AG08396 (cell line): ENCODE measurements at regions not wholly inside any gene's neighbourhood (a gene's known extent, or its start where the extent isn't known, plus 50 kb on each side); places are given as distances from the start of the nearest gene placed in this dataset.
"Not testable (repeated sequence)": the region's sequence is repeated elsewhere in the genome, so short reads cannot be mapped to it uniquely, and the experiment has no call there.

Source experiments
- DNase-seq: peaks from one replicate; pipeline ENCODE4 v3.0.0; 2012; ENCODE audit warnings: low spot score, mixed read lengths

DNA sequence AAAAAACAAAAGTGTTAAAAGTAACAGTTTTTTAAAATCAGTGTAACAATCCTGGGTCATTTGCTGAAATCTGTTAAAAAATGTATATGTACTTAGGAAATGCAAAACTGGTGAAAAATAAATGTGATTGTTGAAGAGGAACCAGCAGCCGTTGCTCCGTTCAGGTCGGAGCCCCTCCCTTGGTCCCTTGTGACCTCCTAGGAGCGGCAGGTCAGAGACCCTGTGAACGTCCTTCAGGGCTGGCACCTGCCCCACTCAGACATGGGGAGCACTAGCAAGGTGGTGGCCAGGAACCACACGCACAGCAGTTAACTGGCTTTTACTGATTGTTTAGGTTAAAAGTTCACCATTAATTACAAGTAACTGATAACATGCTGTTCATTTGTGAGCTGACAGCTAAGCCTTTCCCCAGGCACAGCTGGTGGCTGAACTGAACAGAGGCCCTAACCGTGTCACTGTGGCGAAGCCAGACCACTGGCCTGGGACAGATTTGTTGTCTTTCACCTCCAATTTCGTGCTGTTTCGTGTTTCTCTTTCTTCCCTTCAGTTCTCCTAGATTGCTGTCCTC lies 159.2 kb upstream of the ALKAL2 start:
- no peak for DNase-seq

DNA sequence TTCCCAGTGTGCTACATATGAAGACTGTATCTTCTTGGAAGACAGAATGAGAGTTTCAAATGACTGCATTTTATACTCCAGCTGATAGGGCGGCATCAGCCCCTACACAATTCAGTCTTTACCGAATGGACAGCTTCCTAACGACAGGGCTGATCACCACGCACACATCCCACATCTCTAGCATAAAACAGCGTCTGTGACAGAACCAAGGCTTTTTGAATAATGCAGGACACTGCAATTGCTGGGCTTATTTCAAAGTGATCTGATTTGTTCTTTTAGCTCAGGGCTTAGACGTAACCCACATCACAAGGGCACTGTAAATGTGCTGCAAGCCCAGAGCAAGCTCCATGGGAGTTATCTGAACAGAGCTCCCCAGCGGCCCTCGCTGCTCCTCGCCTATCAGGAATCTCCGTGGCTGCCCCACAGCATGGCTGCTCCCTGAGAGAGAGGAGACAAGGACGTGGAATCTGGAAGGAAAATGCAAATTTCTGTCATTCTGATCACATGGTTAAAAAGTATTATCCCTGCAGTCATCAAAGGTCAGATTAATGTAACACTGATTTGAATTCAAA lies 158.5 kb upstream of the ALKAL2 start:
- DNase-seq, result no peak

DNA sequence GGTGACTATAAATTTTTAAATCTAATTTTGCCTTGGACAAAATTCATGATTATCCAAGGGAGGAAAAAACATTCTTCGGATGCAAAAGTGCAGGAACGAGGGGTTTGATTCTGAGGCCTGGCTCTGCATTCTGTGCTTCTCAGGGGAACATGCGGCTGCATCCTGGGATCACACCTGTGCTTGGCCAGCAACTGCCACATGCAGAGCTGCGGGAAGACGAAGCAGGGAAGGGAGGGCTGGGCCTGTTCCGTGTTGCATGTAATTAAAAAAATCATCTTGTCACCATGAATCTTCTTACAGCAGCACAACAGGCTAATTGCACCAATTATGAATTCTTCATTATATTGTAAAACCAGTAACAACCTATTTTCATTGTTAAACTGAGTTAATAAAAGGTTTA lies 158.0 kb upstream of the ALKAL2 start:
- DNase-seq, result no peak

DNA sequence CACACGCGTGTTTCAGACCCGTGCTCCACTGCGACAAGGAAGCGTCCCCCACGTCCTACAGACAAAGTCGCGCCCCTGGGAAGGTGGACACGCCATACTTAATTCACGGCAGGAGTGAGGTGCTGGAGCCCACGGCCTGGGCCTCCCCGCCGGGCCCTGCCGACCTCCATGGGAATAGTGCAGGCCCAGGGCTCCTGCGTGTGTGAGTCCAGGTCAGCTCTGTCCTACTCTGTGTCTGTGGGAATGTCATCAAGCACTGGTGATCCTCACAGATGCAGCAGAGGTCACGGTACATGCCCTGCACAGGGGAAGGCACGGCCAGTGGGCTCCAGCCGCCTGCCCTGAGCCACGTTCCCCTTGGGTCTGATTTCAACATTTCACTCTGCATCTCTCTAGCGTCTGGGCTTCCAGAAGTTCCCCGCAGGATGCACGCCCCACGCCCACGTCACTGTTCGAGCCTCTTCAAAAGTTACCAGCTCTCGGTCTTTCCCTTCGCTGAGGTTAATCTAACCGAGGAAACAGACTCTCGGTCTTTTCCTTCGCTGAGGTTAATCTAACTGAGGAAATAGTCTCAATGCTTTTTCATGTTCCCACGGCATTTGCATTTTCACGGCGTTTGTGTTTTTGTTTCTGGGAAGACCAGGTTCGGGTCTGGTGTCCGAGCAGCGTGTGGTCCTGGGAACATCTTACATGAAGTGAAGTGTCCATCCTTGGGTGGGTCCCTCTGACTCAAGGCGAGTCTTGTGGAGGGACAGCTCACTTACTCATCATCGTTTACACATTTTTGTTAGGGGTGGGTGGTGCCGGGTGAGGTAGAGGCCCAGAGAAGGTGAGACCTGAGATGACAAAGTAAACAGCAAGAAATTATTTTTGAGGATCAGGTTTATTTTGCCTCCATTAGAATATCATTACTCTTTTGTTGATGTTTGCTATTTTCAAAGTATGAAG lies 157.3 kb upstream of the ALKAL2 start:
- DNase-seq, result no peak

DNA sequence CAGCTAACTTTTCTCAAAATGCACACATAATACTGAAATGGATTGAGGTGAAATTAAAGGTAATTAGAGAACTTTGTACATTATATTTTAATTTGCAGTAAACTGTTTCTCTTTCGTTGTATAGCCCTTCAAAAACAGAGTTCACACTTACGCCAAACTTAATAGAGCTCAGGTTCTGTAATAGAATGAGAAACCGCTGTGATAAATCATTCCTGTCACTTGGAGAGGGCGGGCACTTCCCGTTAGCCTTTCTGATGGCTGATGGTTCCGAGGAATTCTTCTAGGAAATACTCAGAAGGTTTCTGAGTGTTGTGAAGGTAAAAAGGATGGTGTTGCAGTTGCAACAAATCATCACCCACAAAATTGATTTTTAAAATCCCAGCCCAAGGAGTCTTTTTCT lies 155.8 kb upstream of the ALKAL2 start:
- no peak for DNase-seq

DNA sequence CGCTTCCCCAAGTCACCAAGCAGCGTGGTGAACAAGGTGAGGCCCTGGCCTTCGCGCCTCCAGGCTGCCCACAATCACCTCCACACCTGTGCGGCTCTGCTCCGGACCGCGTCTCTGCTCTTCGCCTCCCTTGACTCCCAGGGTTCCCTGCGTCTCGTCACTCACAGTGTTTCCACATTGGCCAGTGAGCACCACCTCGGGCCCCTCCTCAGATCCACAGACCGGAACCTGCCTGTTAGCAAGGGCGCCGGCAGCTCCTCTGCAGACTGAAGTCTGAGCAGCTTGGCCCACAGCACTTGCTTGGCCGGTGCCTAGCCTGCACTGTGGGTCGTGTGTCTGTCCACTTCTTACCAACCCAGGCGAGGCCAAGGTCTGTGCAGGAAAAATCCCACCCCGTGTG lies 155.3 kb upstream of the ALKAL2 start:
- no peak for DNase-seq

DNA sequence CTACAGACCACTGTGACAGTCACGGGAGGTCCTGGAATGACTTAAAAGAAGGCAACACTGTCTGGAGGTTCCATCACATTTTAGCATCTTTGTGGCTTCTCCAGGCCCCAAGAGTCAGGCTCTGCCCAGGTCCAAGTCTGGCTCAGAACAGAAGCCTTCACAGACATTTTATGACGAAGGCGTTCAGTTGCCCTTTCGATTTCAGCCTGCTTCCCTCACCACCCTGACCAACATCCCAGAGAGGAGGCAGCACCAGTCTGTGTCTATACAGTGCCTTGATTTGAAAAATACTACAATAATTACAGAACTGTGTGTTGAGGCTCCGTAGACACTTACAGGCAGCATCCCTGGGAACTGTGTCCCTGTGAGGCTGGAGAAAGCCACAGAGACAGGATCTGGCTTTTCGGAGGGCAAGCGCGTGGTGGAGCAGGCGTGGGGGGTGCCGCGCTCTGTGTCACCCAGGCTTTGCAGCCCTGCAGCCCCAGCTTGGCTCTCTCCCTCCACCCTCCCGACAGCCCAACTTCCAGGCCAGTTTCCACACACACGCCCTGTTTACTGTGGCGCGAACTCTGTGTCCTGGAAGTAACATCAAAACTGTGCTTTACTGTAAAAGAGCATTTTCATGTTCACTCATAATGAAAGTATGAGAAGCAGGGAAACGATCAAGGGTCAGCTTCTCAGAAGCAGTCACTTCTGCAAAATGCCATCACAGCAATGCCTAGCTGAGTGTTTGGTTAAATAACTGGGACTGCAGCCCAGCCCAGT lies 153.5 kb upstream of the ALKAL2 start:
- no peak for DNase-seq

DNA sequence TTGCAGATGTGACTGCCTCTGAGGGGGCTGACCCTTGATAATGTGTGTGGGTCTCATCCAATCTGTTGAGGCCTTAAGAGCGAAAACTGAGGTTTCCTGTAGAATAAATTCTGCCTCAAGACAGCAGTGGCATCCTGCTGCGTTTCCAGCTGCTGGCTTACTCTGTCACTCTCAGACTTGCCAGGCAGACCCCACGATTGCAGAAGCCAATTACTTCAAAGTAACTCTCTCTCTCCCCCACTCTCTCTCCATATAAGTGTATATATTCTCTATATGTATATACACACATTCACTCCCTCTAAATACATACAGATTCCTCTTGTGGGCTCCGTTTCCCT lies 152.5 kb upstream of the ALKAL2 start:
- no peak for DNase-seq

DNA sequence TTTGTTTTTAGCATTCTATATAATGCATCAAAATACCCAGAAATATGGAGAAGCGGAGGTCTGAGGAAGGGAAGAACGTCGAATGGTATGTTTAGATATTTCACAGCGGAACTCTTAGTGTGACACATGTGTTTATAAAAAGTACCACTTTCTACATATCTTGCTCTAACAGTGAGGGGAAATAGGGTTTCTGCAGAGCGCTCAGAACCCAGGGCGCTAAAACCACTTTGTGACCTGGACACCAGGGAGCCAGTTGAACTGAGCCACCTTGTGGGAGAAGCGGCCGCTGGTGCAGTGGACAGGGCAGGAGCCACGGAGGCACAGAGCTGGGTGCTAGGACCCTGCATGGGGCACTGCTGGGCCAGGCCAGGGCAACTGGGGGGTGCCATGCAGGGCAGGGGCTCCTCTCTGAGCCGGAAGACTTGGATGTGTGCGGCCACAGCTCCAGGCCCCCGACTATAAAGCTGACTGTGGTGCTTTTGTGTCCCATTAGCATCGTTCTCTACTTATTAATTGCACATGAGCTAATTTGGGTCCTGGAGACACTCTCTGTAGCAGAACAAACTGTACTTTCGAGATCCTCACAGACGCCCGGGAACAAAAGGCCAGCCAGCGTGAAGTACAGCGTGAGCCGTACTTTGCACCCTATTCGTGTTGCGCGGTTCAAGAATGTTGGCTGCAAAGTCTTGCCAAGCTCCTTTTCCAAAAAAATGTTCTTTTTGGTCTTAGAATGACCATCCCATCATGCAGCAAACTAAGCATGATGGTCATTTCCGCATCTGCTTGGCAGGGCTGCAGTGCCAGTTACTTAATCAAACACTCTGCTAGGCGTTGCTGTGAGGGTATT lies 151.9 kb upstream of the ALKAL2 start:
- no peak for DNase-seq

DNA sequence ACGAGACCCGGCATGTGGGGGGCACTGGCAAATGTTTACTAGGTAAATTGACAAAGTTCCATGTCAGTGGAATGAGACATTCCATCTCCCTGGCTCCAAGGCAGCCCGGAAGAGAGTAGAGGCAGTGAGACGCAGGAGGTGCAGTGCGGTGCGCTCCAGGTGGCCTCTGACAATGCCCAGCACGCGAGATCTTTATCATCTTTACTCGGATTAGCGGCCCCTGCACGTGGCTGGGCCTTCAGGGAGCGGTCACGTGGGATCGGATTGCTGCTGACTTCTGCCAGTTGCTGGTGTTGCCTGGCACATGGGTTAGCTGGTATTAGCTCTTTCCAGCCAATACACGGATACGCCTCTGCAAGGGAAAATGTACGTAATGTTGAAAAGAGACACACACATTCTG lies 151.2 kb upstream of the ALKAL2 start:
- no peak for DNase-seq

DNA sequence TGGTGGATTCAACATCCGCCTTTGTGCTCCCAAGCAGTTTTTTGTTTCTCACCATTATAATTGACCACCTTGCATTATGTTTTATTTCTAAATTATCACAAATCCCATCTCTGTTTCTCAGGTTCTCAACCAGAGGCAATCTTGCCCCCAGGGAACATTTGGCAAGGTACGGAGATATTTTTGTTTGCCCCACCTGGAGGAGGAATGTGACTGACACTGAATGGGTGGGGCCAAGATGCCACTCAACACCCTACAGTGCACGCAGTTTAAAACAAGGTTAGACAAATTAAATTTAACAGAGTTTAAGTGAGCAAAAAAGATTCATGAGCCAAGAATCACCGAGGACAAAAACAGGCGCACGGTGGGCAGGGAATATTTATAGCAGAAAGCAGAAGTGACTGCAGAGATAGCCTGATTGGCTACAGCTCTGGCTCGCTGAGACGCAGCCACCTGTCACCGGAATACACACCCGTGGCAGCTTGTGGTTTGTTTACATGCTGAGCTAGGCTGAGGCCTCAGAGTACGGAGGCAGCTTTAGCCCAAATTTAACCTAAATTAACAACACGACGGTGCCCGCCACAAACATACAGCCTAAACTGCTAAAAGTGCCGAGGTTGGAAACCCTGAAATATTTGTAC lies 150.0 kb upstream of the ALKAL2 start:
- DNase-seq, result no peak

DNA sequence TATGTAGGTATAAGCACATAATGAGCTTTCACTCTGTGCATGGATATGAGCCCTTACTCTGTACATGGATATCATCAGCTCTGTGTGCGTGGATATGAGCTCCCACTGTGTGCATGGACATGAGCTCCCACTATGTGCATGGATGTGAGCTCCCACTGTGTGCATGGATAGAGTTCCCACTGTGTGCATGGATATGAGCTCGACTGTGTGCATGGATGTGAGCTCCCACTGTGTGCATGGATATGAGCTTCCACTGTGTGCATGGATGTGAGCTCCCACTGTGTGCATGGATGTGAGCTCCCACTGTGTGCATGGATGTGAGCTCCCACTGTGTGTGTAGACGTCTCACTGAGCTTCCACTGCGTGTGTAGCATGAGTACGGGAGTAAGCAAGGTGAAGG lies 149.3 kb upstream of the ALKAL2 start:
- no peak for DNase-seq

DNA sequence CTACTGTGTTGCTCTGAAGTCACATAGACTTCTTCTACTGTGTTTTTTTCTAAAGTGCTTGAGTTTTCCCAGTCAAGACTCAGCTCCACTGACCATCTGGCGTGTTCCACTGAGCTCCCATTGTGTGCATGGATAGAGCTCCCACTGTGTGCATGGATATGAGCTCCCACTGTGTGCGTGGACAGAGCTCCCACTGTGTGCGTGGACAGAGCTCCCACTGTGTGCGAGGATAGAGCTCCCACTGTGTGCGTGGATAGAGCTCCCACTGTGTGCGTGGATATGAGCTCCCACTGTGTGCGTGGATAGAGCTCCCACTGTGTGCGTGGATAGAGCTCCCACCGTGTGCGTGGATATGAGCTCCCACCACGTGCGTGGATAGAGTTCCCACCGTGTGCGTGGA lies 148.3 kb upstream of the ALKAL2 start:
- DNase-seq, result no peak

DNA sequence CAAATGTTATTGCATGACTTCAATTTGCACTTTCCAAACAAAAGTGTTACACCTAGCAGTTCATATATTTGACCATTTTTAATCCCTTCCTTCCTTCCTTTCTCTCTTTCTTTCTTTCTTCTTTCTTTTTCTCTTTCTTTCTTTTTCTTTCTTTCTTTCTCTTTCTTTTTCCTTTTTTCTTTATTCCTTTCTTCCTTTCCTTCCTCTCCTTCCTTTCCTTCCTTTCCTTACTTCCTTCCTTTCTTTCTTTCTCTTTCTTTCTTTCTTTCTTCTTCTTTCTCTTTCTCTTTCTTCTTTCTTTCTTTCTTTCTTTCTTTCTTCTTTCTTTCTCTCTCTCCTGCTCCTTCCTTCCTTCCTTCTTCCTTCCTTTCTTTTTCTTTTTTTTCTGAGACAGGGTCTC lies 146.7 kb upstream of the ALKAL2 start:
- no peak for DNase-seq

DNA sequence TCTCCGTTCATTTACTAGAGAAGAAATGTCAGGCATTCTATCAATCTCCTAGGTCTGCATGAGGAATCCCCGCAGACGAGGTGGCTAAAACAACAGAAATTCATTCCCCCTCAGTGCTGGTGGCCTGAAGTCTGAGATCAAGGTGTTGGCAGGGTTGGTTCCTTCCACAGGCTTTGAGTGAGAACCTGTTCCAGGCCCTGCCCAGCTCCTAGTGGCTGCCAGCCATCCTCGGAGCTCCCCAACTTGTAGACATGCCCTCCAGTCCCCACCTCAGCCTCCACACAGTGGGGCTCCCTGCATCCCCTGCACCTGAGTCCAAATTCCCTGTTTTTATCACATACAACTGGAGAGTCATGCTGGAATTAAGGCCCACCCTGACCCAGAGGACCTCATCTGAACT lies 145.3 kb upstream of the ALKAL2 start:
- DNase-seq, result no peak

DNA sequence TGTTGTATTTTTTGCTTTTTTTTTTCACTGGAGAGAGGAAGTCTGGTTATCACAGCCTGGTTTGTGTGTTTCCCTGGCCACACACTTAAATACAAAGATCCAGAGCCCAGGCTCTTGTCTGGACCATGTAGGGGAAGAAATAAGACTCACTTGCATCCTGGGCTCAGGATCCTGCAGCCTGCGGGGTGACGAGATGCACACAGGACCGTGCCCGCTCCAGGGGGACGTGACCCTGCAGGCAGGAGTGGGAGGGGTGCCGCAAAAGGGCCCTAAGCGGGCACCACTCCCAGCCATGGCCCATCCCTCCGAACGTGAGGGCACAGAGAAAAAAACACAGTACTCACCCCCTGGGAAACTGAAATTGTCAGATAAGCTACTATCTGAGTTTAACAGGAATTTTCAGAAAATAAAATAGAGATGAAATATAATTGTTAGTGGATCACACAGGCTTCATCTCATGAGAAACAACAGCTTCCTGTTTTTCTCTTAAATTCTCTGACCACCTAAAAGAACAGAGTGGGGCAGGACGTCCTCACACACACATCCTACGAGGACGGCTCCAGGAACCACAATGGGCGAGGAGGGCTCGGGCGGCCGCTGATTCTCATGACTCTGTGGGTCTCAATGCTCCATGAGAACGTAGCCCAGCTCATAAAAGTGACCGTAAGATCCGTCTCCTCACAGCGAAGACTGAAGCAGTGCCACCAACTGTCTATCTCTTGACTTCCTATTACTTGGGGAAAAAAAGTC lies 142.6 kb upstream of the ALKAL2 start:
- no peak for DNase-seq

DNA sequence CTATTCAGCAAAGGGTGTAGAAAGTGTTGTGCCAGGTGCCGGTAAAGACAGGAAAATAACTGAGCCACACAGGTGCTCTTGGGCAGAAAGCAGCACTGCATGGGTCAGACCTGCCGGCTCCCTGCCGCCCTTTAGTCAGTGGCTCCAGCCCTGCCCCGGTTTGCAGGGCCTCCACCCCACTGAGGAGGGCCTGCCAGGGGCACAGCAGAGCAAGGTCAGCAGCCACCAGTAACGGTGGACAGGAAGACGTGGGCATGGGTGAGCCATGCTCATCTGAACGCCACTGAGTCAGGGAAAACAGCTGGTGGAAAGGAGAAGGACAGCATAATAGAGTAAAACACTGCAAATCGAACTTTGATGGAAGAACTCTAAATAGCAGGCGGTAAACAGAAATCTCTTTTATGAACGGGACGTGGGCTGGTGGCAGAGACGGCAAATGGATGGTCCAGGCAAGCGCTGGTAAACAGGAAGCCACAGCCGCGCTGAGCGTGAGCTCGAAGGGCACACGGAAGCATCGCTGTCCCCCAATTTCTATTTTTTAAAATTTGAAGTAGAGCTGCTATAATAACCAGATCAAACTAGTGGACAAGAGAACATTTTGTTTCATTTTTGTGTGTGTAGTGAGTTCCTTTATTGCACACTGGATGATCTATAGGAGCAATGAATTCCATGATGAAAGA lies 141.8 kb upstream of the ALKAL2 start:
- no peak for DNase-seq

DNA sequence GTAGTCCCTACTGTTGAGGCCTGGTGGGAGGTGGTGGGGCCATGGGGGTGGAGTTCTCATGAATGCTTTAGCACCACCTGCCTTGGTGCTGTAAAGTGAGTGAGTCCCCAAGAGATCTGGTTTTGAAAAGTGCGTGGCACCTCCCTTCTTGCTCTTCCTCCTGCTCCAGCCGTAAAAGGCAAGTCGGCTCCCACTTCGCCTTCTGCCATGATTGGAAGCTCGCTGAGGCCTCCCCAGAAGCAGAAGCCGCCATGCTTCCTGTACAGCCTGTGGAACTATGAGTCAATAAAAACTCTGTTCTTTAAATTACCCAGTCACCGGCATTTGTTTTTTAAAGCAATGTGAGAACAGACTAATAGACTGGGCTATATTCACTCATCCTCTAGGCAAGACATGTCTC lies 141.3 kb upstream of the ALKAL2 start:
- no peak for DNase-seq

DNA sequence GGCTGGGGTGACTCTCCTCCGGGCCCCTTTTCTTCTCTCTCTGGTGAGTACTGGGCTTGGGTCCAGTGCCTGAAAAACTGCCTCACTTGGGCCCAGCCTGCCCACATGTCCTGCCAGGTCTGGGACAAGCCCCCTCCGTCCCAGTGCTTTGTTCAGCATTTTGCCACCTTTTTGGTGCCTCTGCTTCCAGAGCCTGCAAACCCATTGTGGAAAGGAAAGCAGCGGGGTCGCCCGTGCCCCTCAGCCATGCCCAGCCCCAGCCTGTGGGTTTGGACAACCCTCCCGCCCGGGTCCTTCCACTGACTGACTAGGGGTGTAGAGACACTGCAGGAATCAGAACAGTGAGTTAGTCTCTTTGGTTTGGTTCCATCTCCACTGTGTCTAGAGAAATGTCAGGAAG lies 140.7 kb upstream of the ALKAL2 start:
- DNase-seq, result no peak

DNA sequence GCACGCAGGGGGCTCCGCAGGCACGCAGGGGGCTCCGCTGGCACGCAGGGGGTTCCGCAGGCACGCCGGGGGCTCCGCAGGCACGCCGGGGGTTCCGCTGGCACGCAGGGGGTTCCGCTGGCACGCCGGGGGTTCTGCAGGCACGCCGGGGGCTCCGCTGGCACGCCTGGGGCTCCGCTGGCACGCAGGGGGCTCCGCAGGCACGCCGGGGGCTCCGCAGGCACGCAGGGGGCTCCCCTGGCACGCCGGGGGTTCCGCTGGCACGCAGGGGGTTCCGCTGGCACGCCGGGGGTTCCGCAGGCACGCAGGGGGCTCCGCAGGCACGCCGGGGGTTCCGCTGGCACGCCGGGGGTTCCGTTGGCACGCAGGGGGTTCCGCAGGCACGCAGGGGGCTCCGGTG lies 138.8 kb upstream of the ALKAL2 start:
- DNase-seq, result not testable (repeated sequence)
